Kidney epithelial cell (primary cell): ENCODE measurements at regions not wholly inside any gene's neighbourhood (a gene's known extent, or its start where the extent isn't known, plus 50 kb on each side); places are given as distances from the start of the nearest gene placed in this dataset.
A peak's percentile ranks its signal among the peaks of the same experiment; 100 is the strongest.

ENCODE experiments used
- DNase-seq: peaks from one replicate; pipeline ENCODE4 v3.0.0-alpha.2; 2010; ENCODE audit warnings: low read depth
- H3K27me3 ChIP-seq: 2 replicates; pipeline ENCODE4 v1.6.0; 2011; ENCODE audit warnings: low read length; ENCODE audit not compliant: control insufficient read depth, insufficient read depth
- H3K36me3 ChIP-seq: 2 replicates; pipeline ENCODE4 v1.5.1; 2011; ENCODE audit warnings: low read length; ENCODE audit not compliant: control insufficient read depth, insufficient read depth
- H3K4me3 ChIP-seq: 2 replicates; pipeline ENCODE4 v1.5.1; 2011; ENCODE audit warnings: low read depth, mild to moderate bottlenecking, control low read depth, low read length
- CTCF ChIP-seq: IDR thresholded peaks from 2 replicates; pipeline ENCODE4 v1.5.1; 2011; ENCODE audit warnings: mild to moderate bottlenecking, moderate library complexity, low read length, control low read depth, inconsistent platforms; ENCODE audit not compliant: insufficient read depth, poor library complexity, severe bottlenecking

GRCh38 chr3:102536456-102536855, 101.6 kb downstream of the ZPLD1 start:
- Histone ChIP-seq H3K36me3 (no peaks in the 10 kb centered on the region), H3K27me3 (no peaks in the 10 kb centered on the region), H3K4me3 (no peak overlapping the region)
- TF ChIP-seq CTCF = peak; percentile 45
- no peak for DNase-seq

- Histone ChIP-seq H3K4me3 (no peak overlapping the region), H3K27me3 (no peaks in the 10 kb centered on the region), H3K36me3 (no peaks in the 10 kb centered on the region)
- TF ChIP-seq CTCF = no peak
- no peak for DNase-seq
These were observed 102.3 kb downstream of the ZPLD1 start for GRCh38 chr3:102537123-102537522.

GRCh38 chr3:102544741-102545140, 109.9 kb downstream of the ZPLD1 start:
- TF ChIP-seq CTCF = no peak
- no peaks in the 10 kb centered on the region for H3K36me3 ChIP-seq
- no peaks in the 10 kb centered on the region for H3K27me3 ChIP-seq
- no peak overlapping the region for H3K4me3 ChIP-seq
- no peak for DNase-seq

GRCh38 chr3:102545276-102545675, 110.5 kb downstream of the ZPLD1 start:
- no peak for TF ChIP-seq CTCF
- no peak for DNase-seq
- no peaks in the 10 kb centered on the region for H3K36me3 ChIP-seq
- no peak overlapping the region for H3K4me3 ChIP-seq
- no peaks in the 10 kb centered on the region for H3K27me3 ChIP-seq

GRCh38 chr3:102553876-102554275, 119.1 kb downstream of the ZPLD1 start:
- no peak for TF ChIP-seq CTCF
- no peak for DNase-seq
- H3K27me3 ChIP-seq = no peaks in the 10 kb centered on the region
- H3K36me3 ChIP-seq = no peaks in the 10 kb centered on the region
- H3K4me3 ChIP-seq = no peak overlapping the region

GRCh38 chr3:102570511-102570910, 135.7 kb downstream of the ZPLD1 start:
- Histone ChIP-seq H3K27me3 (no peaks in the 10 kb centered on the region), H3K4me3 (no peak overlapping the region), H3K36me3 (no peaks in the 10 kb centered on the region)
- no peak for TF ChIP-seq CTCF
- no peak for DNase-seq
